D341Med (cell line): ENCODE measurements at regions not wholly inside any gene's neighbourhood (a gene's known extent, or its start where the extent isn't known, plus 50 kb on each side); places are given as distances from the start of the nearest gene placed in this dataset.
"Not testable (repeated sequence)": the region's sequence is repeated elsewhere in the genome, so short reads cannot be mapped to it uniquely, and the experiment has no call there.

Source experiments
- DNase-seq: peaks from one replicate; pipeline ENCODE4 v3.0.0; 2012; ENCODE audit warnings: low spot score

DNA sequence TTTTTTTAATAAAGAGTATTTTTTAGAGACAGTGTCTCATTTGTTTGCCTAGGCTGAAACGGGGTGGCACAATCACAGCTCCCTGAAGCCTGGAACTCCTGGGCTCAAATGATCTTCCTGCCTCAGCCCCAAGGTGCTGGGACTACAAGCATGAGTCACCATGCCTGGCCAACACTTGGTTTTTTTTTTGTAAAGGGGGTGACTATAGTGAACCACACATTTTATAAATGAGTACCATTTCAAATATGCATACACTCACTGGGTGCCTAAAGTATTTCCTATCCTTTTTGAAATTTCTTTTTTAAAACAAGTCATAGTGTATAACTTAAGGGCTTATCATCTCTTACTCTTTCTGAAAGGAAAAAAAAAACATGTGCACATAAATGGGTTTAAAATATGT, 325.2 kb upstream of the MEIS2 start:
- DNase-seq: no peak

DNA sequence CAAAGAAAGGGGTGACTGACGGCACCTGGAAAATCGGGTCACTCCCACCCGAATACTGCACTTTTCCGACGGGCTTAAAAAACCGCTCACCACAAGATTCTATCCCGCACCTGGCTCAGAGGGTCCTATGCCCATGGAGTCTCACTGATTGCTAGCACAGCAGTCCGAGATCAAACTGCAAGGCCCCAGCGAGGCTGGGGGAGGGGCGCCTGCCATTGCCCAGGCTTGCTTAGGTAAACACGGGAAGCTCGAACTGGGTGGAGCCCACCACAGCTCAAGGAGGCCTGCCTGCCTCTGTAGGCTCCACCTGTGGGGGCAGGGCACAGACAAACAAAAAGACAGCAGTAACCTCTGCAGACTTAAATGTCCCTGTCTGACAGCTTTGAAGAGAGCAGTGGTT, 327.0 kb upstream of the MEIS2 start:
- not testable (repeated sequence) for DNase-seq

DNA sequence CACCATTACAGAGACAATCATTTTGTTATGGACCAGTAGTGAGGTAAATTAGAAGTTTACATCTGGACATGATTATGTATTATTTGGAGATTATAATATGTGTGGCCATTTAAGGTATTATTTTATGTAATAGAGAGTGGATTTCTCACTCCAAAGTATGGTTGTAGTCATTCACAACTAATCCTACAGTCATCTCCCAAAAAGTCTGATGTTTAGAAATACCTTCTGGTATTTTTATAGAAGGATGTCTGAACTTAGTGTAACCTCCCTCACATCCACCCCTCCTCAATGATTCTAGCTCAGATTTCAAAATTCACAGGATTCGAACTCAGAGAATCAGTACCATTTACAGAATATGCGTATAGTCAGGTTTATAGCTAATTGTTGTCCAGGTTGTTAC, 346.6 kb upstream of the MEIS2 start:
- no peak for DNase-seq

- DNase-seq: no peak
Observed at GRCh38 chr15:37452498-37452897, 352.1 kb upstream of the MEIS2 start.

GRCh38 chr15:37480482-37480881, 380.1 kb upstream of the MEIS2 start:
- DNase-seq: no peak

DNA sequence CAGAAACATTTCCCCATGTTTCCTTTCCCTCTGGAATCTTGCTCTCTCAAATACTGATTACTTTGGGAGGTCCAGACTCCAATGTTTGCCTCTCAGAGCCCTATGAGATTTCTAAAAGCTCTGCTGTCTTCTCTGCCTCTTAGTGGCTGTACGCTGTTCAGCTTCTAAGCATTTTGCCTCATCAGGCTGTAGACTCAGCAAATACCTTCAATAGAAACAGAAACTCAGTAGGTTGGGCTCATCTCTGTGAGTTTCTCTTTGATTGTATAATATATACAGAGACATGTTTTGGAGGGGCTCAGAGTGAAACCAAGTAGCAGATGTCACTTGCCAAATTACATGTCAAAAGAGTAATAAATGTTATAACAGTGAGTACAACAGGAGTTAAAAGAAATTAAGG, 380.8 kb upstream of the MEIS2 start:
- DNase-seq: no peak

DNA sequence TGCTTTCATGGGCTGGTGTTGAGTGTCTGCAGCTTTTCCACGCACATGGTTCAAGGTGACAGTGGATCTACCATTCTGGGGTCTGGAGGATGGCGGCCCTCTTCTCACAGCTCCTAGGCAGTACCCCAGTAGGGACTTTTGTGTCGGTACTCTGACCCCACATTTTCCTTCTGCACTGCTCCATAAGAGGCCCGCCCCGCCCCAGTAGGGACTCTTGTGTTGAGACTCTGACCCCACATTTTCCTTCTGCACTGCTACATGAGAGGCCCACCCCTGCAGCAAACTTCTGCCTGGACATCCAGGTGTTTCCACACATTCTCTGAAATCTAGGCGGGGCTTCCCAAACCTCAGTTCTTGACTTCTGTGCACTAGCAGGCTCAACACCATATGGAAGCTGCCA, 383.4 kb upstream of the MEIS2 start:
- no peak for DNase-seq

GRCh38 chr15:37485056-37485455, 384.7 kb upstream of the MEIS2 start:
- no peak for DNase-seq

- DNase-seq: no peak
Observed at GRCh38 chr15:37490707-37491106, 390.4 kb upstream of the MEIS2 start.

DNA sequence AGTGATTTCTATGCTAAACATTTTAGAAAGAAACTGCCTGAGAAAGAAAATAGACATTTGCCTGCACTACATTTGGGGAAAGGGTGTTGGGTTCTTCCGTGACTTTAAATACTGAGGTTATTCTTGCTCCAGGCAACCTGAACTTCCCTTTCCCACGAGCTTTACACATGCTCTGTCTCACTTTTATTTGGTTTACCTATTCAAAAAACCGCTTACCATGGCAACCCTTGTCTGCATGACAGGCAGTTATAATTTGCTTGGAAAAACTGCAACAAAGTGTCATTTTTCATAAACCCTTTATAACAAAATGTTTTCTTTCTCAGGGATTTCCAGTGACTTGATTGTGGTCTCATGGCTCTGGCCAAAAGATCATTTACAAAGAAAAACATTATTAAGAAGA, 416.3 kb upstream of the MEIS2 start:
- DNase-seq: no peak

GRCh38 chr15:37517191-37517895, 417.0 kb upstream of the MEIS2 start:
- DNase-seq: no peak

DNA sequence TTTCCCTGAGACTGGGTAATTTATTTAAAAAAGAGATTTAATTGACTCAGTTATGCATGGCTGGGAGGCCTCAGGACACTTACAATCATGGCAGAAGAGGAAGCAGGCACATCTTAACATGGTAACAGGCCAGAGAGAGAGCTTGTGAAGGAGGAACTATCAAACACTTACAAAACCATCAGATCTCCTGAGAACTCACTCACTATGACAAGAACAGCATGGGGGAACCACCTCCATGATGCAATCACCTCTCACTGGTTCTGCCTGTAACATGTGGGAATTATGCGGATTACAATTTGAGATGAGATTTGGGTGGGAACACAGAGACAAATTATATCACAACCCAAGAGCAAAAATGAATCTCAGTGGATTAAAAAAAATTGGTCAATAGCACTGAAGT, 416.0 kb upstream of the TMCO5A start:
- DNase-seq: no peak

GRCh38 chr15:37520026-37520425, 414.4 kb upstream of the TMCO5A start:
- DNase-seq: no peak

- no peak for DNase-seq
Observed at GRCh38 chr15:37520882-37521281, 413.6 kb upstream of the TMCO5A start.

- no peak for DNase-seq
Observed at GRCh38 chr15:37524601-37525000, 409.8 kb upstream of the TMCO5A start.

- DNase-seq: no peak
Observed at GRCh38 chr15:37528432-37528831, 406.0 kb upstream of the TMCO5A start.

DNA sequence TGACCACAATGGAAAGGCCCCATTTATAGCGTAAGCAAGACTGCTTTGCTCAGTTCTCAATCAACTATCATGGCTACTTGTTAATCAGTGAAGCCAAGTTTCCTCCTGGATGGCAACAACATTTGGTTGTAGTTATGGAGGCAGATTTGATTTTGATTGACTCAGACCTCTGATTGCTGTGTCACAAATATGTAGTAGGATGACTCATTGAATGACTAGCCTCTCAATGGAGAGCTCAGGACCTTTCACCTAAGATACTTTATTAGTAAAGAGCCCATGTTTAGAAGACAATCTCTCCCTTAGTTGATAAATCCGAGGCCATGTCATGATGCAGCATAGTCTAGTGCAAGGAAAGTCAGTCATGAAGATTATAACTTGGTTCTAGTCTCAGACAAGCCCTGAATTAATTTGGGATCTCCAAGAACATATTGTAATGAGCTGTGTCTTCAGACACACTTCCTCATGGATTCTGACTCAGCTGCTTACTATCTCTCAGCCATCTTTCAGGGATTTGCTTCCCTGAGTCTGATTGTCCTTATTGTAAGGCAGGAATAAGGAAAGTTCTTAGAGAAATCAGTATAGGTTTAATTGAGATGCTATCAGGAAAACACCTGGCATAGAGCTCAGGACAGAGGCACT, 397.4 kb upstream of the TMCO5A start:
- no peak for DNase-seq

GRCh38 chr15:37537802-37538201, 396.6 kb upstream of the TMCO5A start:
- DNase-seq: no peak

GRCh38 chr15:37548116-37548515, 386.3 kb upstream of the TMCO5A start:
- DNase-seq: no peak

DNA sequence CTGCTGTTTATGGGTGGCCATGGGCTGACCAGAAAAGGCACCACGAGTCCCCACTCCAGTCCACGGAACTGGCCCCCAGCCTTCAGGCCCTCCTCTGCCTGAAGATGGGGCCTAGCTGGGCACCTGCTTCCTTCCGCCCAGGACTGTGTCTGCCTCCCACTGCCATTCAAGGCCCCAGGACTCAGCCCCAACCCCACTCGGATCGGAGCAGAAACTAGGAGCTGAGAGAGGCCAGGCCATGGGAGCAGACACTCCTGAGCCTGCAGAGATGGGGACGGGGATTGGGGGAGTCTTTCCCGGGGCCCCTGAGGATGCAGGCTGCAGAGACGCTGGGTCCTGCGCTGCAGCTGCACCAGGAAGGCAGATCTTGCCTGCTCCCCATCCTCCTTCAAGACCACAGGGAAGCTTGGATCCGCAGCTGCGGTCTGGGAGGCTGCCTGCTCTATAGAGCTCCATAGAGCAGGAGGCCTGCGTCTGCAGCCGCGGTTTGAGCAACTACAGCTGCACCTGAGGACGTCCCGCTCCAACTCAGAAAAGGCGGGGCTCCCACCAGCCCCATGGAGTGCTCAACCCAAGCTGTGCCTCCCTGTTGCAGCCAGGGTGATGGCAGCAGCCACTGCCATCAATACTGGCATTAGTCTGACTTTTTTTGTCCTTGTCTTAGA, 383.9 kb upstream of the TMCO5A start:
- no peak for DNase-seq

DNA sequence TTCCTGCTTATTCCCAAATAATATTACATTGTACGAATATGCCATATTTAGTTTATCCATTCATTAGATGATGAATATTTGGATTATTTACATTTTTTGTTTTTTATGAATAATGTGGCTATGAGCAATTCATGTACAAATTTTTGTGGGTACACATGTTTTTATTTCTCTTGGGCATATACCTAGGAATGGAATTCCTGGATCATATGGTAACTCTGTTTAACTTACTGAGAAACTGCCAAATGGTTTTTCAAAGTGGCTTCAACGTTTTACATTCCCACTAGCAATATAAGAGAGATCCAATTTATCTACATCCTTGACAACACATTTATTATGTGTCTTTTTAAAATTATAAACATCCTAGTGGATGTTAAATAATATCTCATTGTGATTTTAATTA, 362.0 kb upstream of the TMCO5A start:
- no peak for DNase-seq

- DNase-seq: no peak
Observed at GRCh38 chr15:37574985-37575384, 359.5 kb upstream of the TMCO5A start.

GRCh38 chr15:37576952-37577351, 357.5 kb upstream of the TMCO5A start:
- no peak for DNase-seq
